ENCODE measurements at regions not wholly inside any gene's neighbourhood (a gene's known extent, or its start where the extent isn't known, plus 50 kb on each side); places are given as distances from the start of the nearest gene placed in this dataset.
"Not testable (repeated sequence)": the region's sequence is repeated elsewhere in the genome, so short reads cannot be mapped to it uniquely, and the experiment has no call there.

- DNase-seq: peak; percentile 8
These were observed 389.5 kb downstream of the RND3 start for GRCh38 chr2:150097901-150098531.

DNA sequence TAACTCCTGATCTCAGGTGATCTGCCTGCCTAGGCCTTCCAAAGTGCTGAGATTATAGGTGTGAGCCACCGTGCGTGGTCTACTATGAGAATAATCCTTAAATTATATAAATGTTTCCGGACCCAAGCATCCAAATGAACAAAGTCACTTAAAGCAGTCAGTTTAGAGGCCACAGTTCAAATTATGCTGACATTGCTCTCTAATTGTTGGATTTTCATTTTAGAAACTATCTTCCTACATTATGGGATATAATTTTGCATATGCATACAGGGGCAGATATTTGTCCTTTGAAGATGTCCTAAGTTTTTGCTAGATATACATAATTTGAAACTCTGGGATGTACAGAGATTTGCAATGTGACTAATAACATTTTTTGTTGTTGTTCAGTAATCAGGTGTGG, 390.1 kb downstream of the RND3 start:
- DNase-seq: no peak

- no peak for DNase-seq
These were observed 391.9 kb downstream of the RND3 start for GRCh38 chr2:150095361-150096095.

- DNase-seq: no peak
These were observed 395.6 kb downstream of the RND3 start for GRCh38 chr2:150091846-150092245.

DNA sequence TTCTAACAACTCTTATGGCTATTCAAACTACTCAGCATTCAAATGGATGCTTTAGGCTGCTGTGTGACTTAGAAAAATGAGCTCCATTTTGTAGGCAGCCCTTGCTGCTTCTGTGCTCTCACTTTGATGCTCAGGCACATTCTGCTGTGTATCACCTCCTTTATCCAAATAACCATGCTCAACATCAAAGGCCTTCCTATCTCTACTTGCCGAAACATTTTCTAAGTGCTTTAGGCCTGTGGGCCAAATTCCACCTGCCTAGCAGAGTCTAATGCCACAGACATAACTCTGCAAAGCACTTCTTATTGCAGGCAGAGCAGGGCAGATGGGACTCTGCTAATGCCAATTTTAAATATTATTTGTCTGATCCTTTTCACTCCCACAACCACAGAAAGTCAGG, 397.4 kb downstream of the RND3 start:
- no peak for DNase-seq

DNA sequence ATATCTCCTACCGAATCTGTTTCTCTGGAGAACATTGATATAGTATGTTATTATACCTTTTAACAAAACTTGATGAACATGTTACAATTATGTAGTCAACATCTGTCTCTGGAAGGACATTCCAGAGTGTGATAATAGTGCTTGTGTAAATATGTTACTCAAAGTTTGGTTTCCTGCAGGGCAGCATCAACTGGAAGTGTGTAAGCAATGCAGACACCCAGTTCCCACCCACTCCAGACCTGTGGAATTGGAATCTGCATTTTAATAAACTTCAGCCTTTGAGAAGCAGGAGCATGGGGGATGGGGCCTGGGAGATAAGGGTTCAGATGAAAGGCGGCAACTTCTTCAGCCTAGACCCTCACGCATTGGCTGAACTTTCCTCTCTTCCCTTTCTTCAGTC, 398.9 kb downstream of the RND3 start:
- DNase-seq: peak; percentile 9

GRCh38 chr2:150085478-150085877, 402.0 kb downstream of the RND3 start:
- DNase-seq: no peak

GRCh38 chr2:150081775-150082481, 405.5 kb downstream of the RND3 start:
- DNase-seq: peak; percentile 27

DNA sequence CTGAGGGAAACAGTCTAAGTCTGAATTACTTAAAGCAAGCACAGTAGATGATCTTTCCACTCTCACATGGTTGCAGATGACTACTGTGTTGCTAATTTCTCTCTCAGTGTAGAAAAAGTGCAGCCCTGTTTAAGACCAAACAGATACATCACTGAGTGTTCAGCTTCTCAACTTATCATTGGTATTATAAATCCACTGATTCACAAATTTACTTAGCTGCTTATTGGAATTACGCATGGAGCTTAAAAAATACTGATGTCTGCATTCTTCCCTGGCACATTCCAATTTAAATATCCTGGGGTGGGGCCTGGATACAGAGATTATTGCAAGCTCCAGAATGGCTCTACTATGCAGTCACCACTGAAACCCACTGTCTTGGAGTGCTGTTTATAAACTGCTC, 411.2 kb downstream of the RND3 start:
- DNase-seq: peak; percentile 67

DNA sequence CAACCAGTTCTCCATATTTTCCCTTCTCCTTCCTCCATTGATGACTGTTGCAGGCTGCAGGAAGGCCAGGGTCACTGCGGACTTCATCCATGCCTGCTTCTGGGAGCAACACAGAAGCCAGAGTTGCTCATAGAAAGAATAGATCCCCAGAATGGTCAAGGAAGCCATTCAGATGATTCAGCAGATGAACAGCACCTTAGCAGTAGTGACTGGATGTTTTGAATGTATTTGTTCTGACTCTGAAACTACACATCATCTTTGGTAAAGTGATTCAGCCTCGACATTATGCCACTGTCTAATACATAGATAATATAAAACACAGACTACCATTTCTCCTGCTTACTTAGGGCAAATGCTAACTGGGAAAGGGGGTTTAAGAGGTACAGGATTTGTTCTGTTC, 411.6 kb downstream of the RND3 start:
- peak; percentile 64 for DNase-seq

GRCh38 chr2:150066490-150066889, 421.0 kb downstream of the RND3 start:
- no peak for DNase-seq

DNA sequence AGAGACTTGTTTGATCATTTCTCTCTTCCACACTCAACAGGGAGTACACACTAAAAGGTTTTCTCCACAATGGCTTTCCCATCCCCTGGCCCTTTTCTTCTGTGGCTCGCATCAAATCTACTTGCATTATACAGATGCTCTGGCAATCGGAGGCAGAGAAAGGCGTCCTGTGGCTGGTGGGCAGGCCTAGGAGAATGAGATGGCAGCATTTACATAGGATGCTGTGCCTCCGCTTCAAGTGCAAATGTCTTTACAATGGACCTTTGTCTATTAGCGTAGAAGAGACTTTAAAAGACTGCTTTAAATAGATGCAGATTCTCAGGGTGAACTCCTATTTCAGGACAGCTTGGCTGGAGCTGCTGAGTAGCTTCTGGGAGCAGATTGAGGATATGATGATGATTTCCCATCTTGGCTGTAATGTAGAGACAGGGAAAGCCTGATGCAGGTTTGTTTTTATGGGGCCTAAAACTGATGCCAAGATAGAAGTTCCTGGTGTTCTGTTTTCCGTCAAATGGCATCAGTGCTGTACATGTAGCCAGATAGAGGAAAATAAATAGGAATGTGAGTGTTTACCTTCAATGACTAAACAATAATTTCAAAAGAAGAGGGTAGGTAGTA, 423.4 kb downstream of the RND3 start:
- DNase-seq: no peak

DNA sequence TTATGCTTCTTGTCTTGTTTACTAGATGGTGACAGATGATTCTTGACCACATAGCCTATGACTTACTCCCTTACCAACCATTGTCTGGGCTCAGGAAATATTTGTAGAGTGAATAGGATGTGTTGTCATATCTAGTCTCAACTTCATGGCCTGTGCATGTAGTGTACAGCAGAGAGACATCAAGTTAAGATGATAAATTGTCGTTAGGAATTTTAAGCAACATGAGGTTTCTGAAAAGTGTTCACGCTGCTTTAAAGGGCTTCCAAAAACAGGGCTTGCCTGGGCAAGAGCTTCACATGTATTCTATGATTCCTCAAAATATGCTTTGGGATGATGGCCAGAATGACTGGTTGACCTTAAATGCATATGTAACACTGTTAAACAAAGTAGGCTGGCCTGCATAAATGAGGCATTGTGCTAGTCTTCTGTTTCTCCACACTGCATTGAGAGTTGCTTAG, 424.0 kb downstream of the RND3 start:
- peak; percentile 86 for DNase-seq

GRCh38 chr2:150062416-150062815, 425.1 kb downstream of the RND3 start:
- no peak for DNase-seq

DNA sequence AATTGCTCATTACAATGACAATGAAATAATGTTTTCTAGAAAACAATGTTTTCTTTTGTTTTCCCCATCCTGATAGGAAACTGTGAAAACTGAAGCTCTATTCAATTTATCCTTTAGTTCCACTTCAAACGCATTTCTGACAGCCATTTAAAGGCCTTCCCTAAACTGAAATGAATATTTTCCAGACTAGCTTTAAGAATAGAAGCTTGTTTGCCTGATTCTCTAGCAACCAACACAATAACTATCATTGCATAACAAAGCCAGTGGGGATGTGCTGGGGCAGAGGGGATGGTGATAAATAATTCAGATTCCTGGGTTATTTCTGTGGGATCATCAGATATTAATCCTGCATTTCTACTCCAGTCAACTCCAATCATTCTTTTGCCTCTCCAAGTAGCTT, 427.1 kb downstream of the RND3 start:
- peak; percentile 12 for DNase-seq

DNA sequence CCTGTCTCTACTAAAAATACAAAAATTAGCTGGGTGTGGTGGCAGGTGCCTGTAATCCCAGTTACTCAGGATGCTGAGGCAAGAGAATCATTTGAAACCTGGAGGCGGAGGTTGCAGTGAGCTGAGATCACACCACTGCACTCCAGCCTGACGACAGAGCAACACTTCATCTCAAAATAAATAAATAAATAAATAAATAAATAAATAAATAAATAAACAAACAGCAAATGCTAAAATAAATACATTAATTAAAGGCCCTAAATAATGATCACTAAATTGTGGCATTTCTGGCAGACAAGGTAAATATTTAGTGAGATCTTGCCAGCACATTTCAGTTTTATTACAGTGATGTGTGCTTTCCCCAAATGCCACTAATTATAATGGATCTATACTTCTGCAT, 427.8 kb downstream of the RND3 start:
- not testable (repeated sequence) for DNase-seq

DNA sequence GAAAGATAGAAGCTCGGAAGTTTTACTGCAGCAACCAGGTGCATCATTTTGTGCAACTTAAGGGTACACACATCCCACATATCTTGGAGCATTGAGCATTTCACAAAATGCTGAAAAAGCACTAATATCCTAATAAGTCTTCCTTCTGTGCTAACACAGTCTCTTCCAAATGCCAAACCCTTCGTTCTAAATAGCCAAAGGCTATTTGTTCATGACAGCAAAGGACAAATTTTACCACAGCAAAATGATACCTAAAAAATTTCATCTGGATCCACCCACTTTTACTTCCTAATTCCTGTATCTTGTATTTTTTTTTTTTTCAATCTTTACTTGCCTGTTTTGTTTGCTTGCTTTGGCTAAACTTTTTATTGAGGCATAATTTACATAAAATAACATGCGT, 435.0 kb downstream of the RND3 start:
- DNase-seq: no peak

GRCh38 chr2:150051004-150051403, 436.5 kb downstream of the RND3 start:
- DNase-seq: no peak

DNA sequence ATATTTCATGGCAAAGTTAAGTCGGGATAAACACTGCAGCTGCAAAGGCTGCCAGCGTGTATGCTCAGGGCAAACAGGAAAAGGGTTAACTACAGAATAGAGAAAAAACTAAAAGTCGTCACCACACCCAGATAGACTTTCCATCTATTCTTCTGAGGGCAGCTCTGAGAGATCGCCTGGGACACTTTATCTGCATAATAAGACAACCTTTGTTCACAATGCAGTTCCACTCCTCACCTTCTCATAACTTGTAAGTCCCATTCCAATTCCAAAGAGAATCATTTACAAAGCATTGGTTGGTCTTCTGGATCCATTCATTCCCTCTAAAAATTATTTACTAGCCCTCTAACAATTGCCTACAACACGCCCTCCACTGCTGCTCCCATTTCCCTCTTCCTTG, 437.4 kb downstream of the RND3 start:
- DNase-seq: no peak

DNA sequence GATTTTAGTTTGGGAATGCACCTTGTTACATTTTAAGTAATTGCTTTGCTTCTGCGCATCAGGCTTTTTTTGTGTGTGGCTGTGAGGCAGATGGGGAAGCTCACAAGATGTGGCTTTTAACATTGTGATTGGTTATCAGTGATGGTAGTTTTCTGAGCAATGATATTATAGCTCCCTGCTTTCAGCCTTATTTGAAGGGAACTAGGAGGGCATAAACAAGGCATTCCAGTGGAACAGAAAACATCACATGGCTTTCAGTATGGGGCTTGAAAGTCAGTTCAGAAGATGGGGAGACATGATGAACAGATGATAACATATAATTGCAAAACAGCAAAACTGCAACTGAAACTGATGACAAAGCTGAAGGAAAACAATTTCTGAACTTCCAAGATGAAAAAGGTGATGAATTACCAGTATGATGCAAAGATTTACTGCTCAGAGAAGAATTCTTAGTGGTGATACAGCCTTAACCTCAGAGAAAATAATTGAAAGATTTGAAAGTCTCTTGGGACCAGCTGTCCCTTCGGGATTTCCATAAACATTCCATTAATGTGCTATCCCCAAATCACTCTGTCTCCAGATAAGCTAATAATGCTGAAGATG, 439.7 kb downstream of the RND3 start:
- DNase-seq: peak; percentile 59

DNA sequence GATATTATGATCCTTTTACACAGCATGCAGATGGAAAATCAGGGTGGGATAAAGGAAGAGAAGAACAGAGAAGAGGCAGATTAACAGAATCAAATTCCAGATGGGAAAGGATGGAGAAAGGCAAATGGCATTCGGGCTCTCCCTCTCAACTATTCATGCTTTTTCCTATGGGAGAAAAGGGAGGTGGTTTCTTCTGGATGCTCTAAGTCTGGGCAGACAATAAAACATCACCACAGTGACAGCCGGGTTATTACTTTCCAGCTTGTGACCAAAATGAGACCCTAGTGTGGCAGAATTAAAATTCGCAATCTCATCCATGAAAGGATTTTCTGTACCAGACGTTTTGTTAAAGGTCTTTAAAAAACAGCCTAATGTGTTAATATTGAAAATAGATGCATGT, 440.7 kb downstream of the RND3 start:
- no peak for DNase-seq

- peak; percentile 64 for DNase-seq
These were observed 441.3 kb downstream of the RND3 start for GRCh38 chr2:150046211-150046610.

DNA sequence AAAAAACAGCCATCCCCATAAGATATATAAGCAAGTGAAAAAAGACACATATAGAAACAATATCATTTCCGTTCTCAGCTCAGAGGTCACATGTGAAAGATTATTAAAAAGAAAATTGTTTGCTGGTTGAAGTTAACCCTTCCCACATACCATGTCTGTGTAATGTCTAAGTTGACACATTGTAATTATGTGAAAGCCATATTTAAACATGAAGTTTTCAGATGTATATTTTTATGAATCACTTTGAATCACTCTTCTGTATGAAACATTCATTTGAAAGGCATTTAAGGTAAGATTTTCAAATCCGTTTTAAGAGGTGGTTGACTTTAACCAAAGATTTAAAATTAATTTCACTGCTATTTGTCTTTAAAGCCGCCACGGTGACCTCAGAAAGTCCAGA, 441.9 kb downstream of the RND3 start:
- no peak for DNase-seq
